Stimulated activated CD4-positive, alpha-beta T cell treated with anti-CD3 and anti-CD28 coated beads, Interleukin-1b, Interleukin-23, amount 100 ng/mL, for 4 hours (primary cell): ENCODE measurements at regions not wholly inside any gene's neighbourhood (a gene's known extent, or its start where the extent isn't known, plus 50 kb on each side); places are given as distances from the start of the nearest gene placed in this dataset.
"Not testable (repeated sequence)": the region's sequence is repeated elsewhere in the genome, so short reads cannot be mapped to it uniquely, and the experiment has no call there.

Experiments used
- DNase-seq, 2 donors: peaks; one replicate each; pipeline ENCODE4 v3.0.0-alpha.2; 2020; ENCODE audit warnings: low read depth in 2 of 2

DNA sequence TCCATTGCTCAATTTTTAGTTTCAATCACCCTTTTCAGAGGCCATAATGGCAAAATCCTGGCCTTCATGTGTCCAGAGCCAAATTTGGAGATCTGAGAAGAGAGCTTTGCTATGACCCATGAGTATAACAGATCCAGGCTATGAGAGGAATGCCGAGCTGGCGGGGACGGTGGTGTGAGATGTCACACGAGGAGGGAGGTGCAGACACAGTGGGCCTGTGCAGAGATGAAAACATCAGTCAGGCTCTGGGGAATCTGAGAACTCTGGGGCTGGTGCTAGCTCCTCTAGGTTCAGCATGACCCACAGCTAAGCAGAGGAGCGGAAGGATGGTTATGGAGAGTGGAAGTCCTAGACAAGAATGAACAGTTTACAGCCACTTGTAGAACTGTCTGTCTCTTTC, 398.3 kb upstream of the ATP10A start:
- DNase-seq = no peak

DNA sequence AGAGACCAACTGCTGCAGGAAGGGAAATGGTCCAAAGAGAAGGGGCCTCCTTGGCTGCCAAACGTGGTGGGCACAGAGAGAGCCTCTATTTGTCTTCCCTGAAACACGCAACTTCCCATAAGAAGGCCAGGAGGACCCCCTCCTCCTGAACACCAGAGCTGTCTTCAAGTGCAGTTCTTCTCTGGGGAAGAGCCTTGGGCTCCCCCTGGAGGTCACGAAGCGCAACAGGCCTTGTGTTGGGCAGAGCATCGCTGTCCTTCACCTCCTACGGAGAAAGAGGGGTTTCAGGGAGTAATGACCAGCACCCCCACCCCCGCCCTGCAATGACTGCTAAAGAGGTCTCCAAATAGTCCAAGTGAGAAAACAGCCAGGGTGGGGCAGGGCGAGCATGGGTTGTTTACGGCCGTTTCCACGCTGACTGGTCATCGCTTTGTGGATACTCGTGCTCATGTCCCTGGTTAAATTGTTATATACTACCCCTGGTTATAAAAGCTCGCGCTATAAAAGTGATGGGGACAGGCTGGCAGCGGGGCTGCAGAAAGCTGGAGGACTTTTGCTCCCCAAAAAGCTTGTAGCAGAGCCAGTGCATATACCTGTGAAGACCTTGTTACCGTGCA, 397.5 kb upstream of the ATP10A start:
- DNase-seq = no peak

DNA sequence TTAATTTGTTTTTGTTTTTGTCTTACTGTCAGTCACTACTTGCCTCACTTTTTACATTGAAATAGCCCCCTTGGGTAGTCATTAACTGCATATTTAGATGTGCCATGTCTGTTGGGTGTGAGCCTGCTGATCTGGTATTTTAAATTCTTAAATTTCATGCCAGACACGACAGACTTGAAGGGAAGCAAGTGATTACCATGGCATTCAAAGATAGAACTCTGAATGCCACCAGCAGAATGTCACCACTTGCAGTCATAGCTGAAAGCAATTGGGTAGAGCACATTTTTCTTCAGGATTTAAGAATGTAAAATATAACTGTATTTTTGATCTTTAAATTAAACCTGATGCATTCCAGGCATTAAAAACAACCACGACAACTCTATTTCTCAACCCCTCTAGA, 396.5 kb upstream of the ATP10A start:
- DNase-seq = no peak

DNA sequence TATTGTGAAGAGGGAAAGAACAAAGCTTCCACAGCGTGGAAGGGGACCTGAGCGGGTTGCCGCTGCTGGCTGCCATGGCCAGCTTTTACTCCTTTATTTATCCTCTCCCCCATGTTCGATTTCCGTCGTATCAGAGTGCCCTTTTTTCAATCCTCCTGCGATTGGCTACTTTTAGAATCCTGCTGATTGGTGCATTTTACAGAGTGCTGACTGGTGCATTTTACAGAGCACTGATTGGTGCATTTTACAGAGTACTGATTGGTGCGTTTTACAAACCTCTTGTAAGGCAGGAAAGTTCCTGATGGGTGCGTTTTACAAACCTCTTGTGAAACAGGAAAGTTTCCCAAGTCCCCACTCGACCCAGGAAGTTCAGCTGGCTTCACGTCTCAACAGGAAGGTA, 381.7 kb upstream of the ATP10A start:
- not testable (repeated sequence) for DNase-seq

DNA sequence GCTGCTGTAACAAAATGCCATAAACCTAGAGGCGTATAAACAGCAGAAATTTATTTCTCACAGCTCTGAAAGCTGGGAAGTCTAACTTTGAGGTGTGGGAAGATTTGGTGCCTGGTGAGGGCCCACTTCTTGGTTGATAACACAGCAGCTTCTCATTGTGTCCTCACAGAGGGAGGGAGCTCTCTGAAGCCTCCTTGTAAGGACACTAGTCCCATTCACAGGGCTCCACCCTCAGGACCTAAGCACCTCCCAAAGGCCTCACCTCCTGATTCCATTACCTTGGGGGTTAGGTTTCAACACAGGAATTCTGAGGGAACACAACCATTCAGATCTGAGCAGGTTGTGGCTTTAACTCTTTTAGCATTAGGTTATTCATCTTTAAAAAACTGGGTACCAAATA, 380.3 kb upstream of the ATP10A start:
- DNase-seq = no peak

DNA sequence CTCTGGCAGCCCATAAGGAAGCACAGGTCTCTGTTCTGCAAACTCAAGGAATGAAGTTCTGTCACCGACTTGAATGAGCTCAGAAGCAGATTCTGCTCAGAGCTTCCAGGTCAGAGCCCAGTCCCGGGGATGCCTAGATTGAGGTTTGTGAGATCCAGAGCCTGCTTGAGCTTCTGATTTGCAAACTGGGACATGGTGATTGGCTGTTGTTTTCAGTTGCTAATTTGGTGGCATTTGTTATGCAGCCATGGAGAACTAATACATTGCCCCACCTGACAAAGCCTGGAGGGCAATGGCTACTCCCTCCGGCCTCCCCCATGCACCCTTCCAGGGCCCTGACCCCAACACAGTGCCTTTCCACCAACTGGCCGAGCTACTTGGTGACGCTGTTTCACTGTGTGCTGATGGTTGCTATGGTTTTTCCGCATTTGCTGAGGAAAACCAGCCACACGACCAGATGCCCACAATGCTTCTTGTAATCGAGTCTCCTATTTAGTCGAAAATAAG, 379.5 kb upstream of the ATP10A start:
- DNase-seq = no peak

DNA sequence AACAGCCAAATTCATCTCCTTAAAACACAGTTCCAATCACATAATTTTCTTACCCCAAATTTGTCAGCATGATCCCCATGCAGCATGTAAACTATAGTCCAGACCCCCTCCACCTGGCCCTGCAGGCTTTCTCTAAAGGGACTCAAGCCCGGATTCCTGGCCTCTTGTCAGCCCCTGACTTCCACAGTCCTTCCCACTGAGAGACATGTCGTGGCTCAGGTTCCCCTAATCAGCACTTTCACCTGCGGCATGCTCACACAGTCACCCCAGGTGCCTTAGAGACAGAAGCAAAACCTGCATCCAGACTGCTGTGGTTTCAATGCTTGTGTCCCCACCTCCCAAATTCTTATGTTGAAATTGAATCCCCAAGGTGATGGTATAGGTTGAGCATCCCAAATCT, 372.7 kb upstream of the ATP10A start:
- no peak for DNase-seq

DNA sequence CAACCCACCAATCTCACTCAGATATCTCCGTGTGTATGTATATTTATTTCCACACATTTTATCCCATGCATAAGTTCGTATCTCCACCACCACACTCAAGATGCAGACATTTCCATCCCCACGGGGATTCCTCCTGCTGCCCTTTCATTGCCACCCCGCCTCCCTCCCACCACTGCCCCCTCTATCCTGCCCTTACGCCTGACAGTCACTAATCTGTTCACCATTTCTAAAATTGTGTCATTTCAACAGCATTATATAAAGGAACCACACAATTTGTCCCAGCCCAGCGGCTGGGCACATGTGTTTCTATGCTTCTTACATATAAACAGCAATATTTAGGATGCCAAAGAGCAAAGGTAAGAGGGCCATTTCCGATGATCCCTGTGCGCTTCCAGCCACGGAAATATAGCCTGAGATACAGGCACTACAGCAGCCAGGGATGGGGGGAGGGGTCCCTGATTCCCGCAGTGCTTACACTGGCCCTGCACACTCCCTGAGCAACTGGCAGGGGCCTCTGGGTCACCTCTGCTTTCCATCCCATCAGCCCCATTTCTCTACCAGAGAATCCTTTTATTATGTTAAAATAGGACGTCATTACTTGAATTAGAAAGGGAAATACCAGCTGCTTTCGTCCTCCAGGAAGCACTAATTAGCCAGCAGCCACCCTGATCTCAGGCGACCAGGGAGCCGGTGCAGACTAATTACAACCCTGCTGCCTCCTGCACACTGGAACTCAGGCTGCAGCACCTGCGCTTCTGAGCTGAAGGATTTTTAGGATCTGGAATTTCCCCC, 372.0 kb upstream of the ATP10A start:
- DNase-seq = no peak

DNA sequence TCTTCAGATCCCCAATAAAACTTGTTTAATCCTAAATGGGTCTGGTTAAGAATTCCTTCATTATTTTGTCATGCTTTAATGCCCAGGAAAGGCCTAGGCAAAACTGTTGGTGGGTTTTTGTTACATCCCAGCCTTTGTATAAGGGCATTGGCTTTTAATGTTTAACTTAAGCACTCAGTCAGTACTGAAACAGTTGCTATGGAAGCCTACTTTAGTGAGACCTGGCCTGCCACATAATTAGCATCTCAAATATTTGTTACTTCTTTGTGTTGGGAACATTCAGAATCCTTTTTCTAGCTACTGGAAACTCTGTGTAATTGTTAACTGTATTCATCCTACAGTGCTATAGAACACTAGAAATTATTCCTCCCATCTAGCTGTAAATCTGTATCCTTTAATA, 369.6 kb upstream of the ATP10A start:
- no peak for DNase-seq

DNA sequence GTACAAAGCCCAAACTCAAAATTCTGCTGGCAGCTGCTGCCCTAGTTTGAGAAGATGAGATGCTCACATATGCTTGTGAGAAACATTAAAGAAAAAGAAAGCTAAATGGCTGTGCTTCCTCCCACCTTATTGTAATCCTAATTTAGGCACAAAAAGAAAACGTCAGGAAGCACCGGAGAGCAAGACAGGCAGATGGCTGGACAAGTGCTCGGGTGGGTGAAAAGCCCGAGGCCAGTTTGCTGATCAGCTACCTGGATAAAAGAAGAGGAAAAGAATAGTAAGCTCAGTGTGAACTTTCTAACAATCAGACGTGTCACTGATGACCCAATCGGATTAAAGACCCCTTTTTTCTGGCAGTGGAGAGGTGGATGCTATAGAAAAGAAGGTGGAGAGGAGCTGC, 368.0 kb upstream of the ATP10A start:
- no peak for DNase-seq

DNA sequence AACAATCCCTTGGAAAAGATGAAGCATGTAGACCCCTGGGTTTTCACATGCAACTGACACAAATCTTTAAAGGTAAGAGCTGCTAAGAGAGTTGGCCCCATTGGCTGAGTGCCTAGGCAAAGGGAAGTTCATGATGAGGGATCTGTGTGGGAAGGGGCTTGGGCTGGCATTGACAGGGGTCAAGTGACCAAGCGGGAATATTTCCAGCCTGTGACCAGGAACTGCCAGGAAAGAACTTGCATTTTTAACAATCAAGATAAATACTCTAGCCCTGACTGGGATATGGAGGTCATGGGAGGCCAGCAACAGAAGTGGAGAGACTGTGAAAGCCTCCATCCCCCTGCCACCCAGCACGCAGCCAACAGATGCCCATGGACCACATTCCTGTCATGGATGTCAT, 361.1 kb upstream of the ATP10A start:
- DNase-seq = no peak

DNA sequence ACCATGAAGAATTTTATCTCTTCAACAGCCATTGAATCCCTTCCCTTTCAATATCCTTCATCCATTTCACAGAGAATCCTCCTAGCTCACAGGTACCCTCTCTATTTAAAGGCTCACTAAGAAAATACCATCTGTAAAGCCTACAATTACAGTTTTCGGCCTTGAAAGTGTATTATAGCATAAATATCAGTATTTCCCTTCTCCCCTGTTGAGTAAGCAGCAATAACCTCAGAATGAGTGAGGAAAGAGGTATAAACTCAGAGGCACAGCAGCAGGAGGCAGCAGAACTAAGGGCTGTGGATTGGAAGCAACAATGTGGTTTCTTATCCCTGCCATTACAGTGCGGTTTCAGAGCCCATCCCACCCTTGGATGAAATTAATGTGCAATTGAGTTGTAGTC, 360.6 kb upstream of the ATP10A start:
- DNase-seq = no peak

DNA sequence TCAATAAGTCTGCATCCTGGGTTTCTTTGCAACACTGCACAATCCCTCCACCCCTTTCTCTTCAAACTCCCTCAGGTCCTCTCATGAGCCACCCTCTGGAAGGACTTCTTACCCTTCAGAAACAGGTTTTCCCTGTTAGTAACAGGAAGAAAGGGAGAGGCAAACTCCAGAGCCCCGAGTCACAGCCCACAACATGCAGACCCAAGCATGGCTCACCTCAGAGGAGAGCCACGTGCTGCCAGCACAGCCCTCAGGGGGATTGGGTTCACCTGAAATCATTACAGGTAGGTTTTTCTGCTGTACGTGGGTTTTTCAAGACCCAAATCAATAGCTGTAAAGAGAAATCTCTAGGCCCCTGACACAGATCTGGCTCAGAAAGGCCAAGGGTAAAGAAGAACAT, 359.7 kb upstream of the ATP10A start:
- DNase-seq = no peak

DNA sequence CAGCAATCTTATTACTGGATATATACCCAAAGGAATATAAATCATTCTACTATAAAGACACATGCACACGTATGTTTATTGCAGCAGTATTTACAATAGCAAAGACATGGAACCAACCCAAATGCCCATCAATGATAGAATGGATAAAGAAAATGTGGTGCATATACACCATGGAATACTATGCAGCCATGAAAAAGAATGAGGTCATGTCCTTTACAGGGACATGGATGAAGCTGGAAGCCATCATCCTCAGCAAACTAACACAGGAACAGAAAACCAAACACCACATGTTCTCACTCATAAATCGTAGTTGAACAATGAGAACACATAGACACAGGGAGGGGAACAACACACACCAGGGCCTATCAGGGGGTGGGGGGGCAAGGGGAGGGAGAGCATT, 353.9 kb upstream of the ATP10A start:
- DNase-seq = not testable (repeated sequence)

DNA sequence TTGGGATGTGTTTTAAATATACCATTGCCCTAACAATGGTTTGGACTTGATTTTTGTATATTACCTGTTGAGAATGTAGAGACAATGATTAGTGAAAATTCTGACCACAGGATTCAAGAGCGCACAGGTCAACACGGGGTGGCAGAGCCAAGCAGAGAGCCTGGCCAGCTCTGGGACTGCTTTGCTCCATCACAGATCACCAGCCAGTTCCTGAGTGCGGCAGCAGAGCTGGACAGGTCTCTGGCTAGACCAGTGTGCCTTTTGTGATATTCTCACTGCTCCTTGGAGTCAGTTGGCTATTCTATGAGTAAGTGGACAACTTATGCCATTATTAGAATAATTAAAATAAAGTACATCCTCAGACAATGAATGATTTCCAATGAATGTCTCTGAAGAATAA, 351.2 kb upstream of the ATP10A start:
- DNase-seq = no peak

DNA sequence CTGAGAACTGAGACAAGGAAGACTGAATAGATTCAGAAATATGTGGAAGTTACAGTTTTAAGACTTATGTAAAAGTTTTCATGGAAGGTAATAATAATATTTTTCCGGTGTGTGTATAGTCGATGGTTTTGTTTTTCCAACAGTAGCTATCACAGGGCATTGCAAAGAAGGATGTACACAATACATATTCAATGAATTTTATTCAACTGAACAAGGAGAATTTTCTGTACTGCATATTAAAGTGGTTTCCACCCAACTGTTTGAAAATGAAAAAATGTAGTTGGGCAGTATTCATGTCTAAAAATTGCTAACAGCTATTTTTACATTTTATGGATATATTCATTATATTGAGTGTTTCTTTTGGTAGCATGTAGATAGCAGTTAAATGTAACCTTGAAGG, 350.3 kb upstream of the ATP10A start:
- DNase-seq = no peak

DNA sequence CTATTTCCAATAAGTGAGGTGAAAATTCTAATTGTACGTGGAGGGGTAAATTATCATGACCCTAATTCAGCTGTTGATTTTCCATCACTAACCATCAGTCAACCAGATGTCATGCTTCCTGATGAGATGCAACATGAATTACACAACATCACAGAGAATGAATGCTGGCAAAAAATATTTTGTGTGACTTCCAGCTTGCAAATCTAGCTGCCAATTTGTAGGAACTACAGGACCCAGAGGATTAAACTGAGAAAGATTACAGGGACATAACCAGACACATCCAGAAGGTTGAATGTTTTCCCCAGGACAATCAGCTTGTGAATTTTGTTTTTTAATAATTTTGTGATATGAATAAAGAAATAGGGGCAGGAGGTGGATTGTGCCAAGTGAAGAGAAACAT, 349.0 kb upstream of the ATP10A start:
- no peak for DNase-seq

DNA sequence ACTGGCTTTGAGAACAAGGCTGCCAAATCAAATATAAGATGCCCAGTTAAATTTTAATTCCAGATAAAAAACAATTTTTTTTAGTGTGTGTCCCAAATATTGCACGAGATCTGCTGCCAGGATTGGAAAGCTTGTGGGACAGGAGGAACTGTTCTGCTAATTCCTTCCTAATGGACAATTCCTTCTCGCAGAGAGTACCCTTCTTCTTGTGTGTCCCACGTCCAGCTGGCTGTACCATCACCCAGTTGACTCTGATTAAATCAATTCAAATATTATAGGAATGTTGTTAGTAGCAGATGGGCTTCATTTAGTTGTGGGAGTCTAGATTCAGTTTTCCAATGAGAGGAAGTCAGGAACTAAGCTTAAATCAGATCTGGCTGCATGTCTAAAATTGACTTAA, 347.9 kb upstream of the ATP10A start:
- no peak for DNase-seq

DNA sequence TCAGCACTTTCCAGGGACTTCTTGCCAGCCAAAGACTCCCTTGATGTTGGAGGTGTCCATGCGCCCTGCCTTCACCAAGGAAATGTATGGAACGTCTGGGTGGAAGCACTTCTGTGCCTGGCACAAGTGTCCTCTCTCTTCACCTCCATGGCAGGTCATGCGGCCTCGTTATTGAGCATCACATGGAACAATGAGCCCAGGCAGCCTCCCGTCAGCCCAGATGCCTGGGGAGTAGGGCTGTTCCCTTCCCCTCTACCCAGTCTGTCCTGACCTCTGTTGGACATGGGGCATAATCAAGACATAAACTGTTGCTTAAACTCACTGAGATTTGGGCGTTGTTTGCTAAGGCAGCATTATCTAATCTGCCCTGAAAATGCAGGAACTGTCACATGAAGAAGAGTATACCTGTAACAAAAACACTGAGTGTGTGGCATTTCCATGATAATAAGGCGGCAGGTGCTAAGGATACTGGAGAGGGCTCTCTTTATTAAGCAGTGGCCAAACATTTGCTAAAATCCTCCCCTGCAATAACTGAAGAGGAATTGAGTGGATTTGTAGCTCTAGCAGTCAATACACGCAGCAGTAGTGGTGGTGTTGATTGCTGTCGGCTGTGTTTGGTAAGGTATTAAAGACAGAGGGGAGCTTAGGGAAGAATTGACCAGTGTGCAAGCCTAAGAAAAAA, 338.2 kb upstream of the ATP10A start:
- DNase-seq = no peak

DNA sequence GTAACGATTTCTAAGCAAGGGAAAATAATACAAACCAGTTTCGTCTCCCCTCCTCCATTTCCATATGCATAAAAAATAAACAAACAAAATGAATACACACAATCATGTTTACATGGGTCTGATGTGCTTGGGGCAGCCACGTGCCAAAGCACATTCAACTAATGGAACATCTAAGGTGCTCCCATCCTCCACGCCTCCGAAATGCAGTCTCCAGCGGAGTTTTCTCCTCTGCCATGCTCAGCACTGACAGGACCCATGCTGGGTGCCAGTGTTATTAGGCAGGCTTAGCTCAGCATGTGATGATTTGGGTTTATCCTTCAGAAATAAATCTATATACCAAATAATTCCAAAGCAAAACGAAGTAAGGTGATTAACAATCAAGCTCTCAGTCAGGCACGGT, 337.3 kb upstream of the ATP10A start:
- DNase-seq = no peak

DNA sequence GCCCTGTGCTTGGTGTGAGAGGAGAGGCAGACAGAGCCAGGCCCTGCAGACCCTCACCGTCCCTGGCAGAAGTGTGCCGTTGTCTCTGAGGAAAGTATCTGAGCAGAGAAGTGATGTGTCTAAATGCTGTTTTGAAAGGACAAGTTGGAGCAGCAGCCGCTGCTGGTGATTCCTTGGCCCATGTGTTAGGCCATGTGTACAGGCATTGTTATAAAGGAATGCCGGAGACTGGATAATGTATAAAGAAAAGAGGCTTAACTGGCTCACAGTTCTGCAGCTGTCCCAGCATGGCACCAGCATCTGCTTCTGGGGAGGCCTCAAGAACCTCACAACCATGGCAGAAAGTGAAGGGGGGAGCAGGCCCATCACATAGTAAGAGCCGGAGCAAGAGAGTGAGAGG, 334.6 kb upstream of the ATP10A start:
- DNase-seq = no peak

DNA sequence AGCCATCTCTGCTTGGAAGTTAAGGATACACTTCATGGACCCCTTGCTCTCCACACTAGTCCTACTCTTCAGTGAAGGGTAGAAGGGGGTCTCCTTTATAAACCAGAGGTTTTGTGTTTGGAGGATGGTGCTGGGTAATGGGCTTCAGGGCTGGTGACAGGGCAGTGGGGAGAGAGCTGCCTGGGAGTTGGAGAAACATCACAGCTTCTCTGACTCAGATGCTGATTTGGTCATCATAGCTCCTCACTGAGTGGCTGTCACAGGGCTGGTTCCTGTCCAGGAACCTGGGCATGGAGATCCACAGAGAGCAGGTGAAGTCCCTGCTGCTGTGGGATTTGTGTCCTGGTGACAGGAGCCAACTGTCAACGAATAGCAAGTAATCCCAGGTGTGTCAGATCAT, 333.9 kb upstream of the ATP10A start:
- DNase-seq = no peak

DNA sequence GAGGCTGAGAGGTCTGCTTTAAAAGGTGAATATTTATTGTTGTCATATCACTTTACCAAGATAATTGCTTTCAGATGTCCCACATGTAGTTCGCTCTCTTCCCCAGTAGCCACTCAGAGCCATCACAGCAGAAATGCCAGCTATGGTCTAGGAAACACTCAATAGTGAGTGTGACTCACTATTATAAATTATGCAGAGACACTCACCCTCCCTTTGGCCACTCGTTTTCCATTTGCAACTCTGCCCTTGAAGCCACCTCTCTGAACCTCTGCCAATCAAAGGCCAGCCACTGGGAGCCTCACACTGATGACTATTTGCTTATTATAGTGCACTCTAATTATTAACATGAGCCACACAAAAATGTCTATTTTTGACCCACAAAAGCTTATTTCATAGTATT, 328.1 kb upstream of the ATP10A start:
- no peak for DNase-seq
